GM19467 (cell line): ENCODE measurements at regions not wholly inside any gene's neighbourhood (a gene's known extent, or its start where the extent isn't known, plus 50 kb on each side); places are given as distances from the start of the nearest gene placed in this dataset.
"Not testable (repeated sequence)": the region's sequence is repeated elsewhere in the genome, so short reads cannot be mapped to it uniquely, and the experiment has no call there.

ENCODE experiments used
- ATAC-seq: cut with Tn5 transposase; IDR thresholded peaks from one replicate; pipeline ENCODE4 v1.9.1; 2021; ENCODE audit warnings: mild to moderate bottlenecking, moderate library complexity; ENCODE audit not compliant: unreplicated experiment

DNA sequence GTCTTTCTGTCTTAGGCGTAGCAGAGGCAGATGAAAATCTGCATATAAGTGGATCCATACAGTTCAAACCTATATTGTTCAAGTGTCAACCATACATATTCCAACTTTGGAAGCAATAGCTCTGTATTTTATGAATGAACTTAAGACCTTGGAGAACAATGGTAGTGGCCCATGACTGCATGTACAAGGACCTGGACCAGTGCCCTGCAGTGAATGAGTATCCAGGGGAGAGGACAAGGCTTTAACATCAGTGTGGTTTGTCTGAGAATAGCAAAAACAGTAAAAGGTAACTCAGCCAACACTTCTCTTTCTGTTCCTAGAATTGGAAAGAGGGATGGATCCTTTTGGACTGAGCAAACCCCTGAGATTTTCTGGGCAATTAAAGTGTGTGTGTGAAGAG lies 230.8 kb upstream of the LINC00305 start:
- ATAC-seq = peak; percentile 15

DNA sequence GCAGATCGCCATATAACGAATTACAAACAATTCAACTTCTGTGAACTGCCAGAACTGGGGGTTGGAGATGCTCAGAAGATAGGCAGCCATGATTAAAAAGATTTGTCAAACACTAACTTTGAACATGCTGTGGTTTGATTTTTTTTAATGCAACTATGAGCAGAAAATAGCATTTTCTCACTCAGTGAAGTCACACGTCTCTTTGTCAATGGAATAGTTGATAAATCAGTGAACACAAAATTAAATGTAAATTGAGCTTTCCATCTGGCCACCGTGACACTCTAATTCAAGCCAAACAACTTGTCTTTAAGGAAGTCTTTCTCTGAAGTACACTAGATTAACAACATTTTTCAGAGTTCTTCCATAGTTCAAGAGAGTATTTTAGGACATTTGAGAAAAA lies 228.6 kb upstream of the LINC00305 start:
- ATAC-seq = no peak

DNA sequence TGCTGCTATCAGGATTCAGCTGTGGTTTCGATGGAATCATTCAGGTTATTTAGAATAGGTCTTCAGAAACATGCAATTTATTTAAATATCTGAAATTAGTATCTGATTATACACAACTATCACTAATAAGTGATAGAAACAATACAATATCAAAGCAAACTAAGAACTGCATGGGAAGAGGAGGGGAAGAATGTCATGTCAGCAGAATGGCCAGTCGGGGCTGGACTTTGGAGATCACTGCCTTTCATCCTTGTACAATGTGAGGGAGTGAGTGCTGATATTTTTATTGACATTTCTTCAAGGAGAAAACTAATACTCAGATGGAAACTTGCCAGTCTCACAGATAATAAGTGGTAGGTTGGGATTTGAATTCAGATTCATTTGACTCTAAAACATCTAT lies 224.0 kb upstream of the LINC00305 start:
- no peak for ATAC-seq

DNA sequence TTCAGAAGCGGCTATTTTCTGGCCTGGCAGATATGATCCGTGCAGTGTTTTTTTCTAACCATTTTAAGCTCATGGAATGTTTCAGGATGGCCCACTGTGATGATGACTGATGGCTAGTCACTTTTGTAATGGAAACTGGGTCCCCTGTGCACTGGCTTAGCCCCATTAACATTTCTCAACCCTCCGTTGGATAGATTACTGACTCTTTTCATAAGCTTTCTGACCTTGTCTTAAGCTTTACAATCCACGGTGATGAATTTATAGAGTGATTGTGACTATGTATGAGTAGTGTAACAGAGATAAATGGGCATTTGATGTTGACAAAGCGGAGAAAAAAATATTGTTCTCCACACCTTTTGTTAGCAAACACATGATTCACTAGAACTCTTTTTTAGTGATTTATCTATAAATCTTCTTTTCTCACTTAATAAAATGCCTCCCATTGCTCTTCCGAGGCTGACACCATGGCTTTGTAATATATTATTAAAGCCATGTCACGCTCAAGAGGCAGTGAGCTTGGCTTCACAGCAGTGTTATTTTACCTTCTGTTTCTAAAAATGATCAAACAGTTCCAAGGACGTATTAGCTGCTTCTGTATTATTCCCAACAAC lies 221.0 kb upstream of the LINC00305 start:
- ATAC-seq = not testable (repeated sequence)

DNA sequence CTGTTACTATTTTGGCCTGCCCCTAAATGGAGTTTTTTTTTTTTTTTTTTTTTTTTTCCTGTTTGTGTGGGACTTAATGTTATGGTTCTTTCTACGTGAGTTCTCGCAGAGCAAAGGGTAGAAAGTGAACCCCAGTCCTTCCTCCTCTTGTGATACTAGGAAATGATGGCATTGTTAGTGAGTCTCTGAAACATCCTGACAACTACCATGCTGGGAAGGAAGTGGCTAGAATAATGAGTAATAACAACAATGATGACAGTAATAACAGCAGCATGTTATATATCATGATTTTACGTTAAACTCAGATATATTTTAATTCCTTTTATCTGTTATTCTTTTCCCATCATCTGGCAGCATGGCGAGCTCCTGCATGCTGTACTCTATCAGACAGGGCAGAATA lies 216.2 kb upstream of the LINC00305 start:
- no peak for ATAC-seq

DNA sequence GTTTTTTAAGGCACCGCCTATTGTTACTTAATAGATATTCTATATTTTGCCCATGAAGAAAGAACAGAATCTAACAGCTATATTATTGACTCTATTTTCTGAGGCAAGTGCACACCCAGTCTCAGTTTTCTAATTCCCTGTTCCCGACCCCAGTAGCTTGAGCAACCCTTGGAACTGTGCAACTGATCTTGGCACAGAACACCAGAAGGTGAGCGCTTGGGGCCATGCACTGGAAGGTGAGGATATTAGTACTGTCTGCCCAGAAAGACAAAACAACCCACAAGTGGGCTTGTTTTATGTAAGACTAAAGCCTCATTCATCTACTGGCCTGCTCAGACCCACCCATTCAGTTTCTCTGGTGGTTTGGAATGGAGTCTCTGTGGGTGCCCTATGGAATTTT lies 188.8 kb upstream of the LINC00305 start:
- ATAC-seq = no peak

DNA sequence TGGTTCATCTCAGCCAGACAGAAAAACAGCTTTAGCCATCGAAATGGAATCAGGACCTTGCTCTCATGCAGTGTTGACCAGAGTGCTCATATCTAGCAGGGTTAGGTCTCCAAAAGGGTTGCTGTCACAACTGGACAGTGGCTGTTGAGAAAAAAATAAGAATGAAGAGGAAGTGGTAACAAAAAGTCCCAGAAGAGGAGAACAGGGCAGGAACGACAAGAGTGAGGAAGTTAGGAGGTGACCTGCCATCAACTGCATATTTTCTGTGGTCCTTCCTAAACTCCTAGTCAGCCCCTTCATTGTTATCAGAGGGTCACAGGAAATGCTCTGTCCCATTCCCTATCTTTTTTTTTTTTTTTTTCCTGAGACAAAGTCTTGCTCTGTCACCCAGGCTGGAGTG lies 188.1 kb upstream of the LINC00305 start:
- ATAC-seq = no peak

DNA sequence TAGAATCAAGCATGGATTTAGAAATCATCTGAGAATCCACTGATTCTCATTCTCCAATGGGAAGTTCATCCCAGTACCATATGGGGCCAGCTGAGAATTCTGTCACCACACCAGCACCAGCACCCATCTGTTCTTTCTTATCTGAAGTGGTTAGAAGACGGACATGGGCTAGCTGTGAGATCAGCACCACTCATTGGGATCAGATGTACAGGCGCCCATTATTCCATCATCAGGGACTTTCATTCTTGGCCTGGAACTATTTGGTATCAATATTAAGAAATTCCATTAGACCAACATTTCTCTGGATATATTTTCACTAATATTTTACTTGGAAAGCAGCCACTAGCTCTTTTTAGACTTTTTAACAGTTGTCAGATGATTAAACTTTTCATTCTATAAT lies 185.9 kb upstream of the LINC00305 start:
- ATAC-seq = no peak

DNA sequence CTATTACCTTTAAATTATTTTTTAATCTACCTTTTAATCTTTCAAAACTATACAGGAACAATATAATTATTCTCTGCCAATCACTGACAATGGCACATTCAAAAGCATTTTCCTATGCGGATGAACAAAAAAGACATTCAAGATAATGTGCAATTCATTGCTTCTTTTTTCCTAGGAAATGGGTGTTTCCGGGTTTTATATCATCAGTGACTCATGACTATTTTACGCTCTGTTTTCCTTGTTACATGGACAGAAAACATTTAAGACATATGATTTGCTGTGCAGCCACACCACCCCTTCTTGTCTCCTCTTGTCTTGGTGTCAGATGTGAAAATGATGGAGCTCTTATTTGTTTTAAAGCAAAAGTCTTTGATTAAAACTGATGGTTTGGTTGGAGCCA lies 184.7 kb upstream of the LINC00305 start:
- no peak for ATAC-seq

DNA sequence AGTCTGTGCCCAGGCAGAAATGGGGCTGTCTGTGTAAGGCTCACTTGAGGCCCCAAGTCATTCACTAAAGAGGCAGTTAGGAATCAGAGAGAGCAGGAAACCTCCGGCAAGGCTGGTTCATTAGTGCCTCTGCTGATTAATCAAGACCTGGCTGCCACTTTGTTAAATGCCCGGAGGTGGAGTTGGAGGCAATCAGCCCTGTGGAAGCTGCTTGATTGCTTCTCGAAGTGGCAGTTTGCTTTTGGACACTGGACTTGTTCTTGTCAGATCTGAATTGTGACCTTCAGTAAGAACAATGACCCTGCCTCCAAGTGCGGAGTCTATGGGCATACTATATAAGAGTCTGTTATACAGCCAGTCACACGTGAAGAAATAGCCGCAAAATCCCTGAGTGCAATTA lies 183.9 kb upstream of the LINC00305 start:
- ATAC-seq = no peak

DNA sequence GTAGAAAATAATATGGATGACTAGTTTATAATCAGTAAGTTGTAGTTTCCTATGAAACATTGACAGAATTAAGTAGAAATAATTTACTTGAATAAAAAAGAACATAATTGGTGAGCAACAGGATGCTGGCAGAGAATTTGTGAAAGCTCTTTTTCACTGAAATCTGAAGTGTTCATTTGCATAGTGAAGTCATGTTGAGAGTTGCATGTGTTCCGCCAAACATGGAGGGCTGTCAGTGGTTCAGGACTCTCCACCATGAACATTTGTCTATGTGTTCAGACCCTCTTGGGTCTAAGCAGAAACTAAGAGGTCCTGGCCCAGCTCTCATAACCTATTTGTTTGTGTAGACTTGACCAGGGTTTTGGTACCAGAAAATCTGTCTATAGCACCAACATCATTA lies 182.5 kb upstream of the LINC00305 start:
- ATAC-seq = no peak

DNA sequence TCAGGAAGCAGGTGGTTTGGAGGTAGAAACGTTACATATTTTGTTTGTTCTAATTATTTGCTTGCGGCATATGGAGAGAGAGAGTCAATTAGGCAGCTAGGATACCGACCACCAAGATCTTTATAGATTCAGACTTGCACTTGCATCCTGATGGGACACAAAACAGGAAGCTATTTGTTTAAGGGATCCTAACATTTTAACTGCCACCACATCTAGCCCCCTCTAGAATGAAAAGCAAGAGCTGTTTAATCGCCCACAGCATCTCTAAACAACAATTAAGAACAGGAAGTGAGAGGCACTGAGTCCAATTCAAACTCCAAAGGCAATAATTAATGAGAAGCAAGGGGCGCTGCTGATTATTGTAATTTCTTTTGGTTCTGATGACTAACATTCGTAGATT lies 182.0 kb upstream of the LINC00305 start:
- no peak for ATAC-seq

DNA sequence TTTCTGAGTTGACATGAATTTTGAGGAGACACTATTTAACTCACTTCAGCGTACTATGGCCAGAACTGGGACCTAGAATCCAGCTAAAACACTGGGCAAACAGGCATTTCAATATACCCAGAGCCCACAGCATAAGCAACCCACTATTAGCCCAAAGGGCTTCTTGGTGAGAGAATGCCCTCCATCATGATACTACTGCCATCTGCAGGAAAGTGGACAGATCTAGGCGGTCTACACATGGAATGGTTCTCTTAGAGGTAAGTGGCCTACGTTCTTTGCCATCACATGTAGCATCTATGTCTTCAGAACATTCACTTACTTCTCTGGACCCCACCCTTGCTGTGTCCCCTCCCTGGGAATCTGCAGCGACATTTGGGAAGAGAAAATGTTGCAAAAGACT lies 181.3 kb upstream of the LINC00305 start:
- no peak for ATAC-seq

DNA sequence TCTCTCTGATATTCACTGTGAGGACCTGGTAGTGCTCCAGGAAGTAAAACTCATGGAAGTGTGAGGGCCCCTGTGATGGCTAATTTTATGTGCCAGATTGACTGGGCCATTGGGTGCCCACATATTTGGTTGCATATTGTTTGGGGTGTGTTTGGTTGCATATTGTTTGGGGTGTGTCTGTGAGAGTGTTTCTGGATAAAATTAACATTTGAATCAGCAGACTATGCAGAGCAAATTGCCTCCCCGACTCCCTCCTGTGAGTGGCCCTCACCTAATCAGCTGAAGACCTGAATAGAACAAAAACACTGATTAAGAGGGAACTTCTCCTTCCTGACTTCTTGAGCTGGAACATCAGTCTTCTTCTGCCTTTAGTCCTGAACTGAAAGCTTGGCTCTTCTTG lies 173.3 kb upstream of the LINC00305 start:
- ATAC-seq = no peak

DNA sequence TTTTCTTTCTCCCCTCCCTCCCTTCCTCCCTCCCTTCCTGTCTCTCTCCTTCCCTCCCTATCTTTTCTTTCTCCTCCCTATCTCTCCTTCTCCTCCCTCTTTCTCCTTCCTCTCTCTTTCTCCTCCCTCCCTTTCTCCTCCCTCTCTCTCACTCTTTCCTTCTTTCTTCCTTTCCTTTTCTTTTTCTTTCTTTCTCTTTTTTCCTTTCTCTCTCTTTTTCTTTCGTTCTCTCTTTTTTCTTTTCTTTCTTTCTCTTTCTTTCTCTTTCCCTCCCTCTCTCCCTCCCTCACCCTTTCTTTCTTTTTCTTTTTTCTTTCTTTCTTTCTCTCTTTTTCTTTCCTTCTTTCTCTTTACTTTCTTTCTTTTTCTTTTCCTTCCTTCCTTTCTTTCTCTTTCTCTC lies 169.7 kb upstream of the LINC00305 start:
- no peak for ATAC-seq

DNA sequence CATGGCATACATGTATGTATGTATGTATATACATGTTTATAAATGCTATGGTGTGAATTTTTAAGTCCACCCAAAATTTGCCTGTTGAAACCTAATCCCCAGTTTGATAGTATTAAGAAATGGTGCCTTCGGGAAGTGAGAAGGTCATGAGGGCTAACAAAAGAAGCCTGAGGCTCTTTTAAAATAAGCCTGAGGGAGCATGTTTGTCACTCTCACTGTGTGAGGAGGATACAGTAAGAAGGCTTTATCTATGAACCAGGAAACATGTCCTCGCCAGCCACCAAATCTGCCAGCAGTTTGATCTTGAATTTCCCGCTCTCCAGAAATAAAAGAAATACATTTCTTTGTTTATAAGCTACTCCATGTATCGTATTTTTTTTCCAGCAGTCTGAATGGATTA lies 163.0 kb upstream of the LINC00305 start:
- ATAC-seq = no peak

DNA sequence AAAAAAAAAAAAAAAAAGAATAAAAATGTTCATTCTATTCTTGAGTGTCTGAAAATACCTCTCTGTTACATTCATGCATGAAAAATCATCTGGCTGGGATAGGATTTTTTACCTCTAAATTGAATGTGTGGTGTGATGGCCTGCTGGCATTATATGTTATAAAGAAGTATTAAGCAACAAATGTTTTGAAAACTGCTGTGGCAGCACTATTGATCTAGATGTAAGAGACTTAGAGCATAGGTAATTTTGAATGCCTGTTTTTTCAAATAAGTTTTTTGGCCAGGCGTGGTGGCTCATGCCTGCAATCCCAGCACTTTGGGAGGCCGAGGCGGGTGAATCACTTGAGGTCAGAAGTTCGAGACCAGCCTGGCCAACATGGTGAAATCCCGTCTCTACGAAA lies 147.0 kb upstream of the LINC00305 start:
- ATAC-seq = no peak

DNA sequence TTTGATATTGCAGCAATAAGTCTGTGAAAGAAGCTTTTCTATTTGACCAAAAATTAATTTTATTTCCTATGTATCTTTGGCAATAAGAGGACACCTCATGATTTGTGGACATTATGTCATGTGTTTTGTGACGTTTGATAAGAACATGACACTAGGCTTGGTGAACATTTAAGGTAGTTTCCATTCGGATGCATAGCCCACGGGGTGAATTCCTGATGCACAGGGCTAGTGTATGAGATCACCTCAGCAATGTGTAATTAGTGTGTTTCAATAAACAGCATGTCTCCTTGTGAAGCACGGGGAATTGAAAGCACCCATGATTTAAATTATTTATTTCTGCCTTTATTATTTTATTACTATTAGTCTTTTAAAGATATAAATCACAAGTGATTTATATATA lies 146.1 kb upstream of the LINC00305 start:
- no peak for ATAC-seq

DNA sequence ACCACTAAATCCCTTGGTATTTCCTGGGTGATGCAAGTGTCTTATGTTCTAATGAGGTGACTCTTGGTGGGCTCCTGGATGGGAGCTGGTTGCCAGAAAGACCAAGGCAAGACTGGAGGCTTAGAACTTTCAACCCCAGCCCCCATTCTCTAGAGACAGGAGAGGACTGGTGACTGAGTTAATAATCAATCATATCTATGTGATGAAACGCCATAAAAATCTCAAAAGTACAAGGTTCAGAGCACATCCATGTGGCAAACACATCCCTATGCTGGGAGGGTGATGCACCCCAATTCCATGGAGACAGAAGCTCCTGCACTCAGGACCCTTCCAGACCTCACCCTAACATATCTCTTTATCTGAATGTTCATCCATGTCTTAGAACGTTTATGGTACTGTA lies 139.5 kb upstream of the LINC00305 start:
- ATAC-seq = no peak

DNA sequence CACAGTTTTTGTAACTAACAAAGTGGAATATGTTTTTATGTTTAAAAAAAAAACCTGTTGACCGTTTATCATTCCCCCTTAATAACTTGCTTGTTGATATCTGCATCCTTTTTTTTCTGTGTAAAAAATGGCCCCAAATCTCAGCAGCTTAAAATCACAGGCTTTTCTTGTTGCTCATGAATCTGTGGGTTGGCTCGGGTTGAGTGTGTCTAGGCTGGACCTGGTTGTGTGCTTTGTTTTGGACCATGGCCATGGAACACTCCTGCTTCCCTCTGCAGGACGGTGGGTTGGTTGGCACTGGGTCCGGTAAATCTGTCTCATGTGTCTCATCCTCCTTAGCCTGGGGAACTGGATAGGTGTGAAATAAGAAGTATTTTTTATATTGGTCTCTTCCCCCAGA lies 139.0 kb upstream of the LINC00305 start:
- no peak for ATAC-seq

DNA sequence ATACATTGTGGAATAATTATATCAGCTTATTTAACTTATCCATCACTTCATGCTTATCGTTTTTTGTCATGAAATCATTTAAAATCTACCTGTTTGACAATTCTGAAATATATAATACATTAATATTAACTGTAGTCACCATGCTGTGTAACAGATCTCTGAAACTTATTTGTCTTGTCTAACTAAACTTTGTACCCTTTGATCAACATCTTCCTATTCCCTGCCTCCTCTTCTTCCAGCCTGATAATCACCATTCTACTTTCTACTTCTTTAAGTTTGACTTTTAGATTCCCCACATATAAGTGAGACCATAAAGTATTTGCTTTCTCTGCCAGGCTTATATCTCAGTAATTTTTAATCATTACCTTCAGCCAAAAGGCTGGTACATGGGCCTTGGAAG lies 134.2 kb upstream of the LINC00305 start:
- ATAC-seq = no peak

DNA sequence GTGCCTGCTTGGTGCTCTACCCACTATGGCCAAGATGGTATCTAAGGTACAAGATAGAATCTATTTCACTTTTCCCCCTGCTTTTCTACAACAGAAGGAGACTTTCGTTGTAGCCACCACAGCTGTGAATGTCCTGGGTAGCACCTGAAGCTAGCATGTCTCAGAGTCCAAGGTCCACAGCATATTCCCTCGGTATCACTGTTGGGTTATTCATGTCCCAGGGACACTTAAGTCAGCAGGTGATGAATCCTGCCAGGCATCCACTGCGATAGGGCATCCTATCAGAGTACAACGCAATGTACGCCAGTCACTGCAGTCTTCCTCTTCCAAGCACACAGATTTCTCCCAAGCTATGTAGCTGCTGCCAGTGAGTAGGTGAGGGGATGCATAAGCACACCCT lies 129.1 kb upstream of the LINC00305 start:
- no peak for ATAC-seq

DNA sequence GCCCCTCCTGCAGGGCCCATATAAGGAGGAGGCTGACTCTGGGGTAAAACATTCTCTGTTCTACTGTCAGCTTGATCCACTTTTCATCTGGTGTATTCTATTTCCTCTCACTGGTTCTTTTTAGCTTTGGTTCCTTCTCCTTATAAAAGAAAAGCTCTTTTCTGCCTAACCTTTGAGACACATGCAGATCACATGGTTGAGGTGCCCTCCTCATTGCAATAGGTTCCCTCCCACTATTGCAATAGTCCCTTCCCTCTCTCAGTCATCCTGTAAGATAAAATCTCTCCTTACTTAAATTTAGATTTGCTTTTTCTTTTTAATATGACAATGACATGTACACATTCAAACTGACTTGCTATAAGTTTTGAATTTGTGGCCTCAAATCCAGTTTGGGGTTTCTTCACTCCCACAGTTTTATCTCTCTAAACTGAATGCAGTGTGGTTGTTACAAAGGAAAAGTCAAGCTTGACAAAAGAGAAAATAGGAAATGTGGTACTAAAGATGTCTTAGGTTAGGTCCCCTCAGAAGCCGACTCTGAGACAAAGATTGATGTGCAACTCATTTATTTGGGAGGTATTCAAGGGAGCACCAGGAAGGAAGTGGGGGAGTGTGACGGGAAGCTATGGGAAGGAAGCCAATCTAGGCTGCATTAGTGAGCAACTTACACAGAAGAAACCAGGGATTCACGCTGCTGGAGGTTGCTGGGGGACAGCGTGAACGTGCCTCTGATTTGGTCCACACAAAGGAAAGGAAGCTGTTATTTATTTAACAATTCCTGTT lies 127.6 kb upstream of the LINC00305 start:
- no peak for ATAC-seq
